CD14-positive monocyte (primary cell): ENCODE measurements at regions not wholly inside any gene's neighbourhood (a gene's known extent, or its start where the extent isn't known, plus 50 kb on each side); places are given as distances from the start of the nearest gene placed in this dataset.
A peak's percentile ranks its signal among the peaks of the same experiment; 100 is the strongest.

Experiments
- DNase-seq, 3 donors: peaks; one replicate each; pipeline ENCODE4 v3.0.0-alpha.2; 2011 to 2022
- H2AFZ ChIP-seq: 2 replicates; pipeline ENCODE4 v1.6.0; 2012; ENCODE audit warnings: mild to moderate bottlenecking, low read depth, low read length, inconsistent platforms; ENCODE audit not compliant: insufficient read depth, poor library complexity, severe bottlenecking
- H3K27ac ChIP-seq, 2 donors: 1 replicate in 1 of 2; 2 replicates in 1 of 2; pipeline ENCODE4 v1.5.1; 2012 to 2013; ENCODE audit warnings: low read length in 2 of 2, control low read depth in 1 of 2, inconsistent platforms in 1 of 2, low read depth in 1 of 2, mild to moderate bottlenecking in 1 of 2
- H3K27me3 ChIP-seq, 2 donors: one replicate each; pipeline versions ENCODE4 v1.6.0 to v1.6.1; 2011 to 2013; ENCODE audit warnings: low read length in 2 of 2; ENCODE audit not compliant: control insufficient read depth in 2 of 2, insufficient read depth in 2 of 2
- H3K36me3 ChIP-seq, 2 donors: replicated peaks in 1 of 2; 1 replicate in 1 of 2; 2 replicates in 1 of 2; pipeline versions ENCODE4 v1.5.1 to v1.6.1; 2012 to 2013; ENCODE audit warnings: low read length in 2 of 2, control low read depth in 1 of 2, inconsistent platforms in 1 of 2, mild to moderate bottlenecking in 1 of 2; ENCODE audit not compliant: insufficient read depth in 2 of 2, control insufficient read depth in 1 of 2
- H3K4me1 ChIP-seq, 2 donors: 1 replicate in 1 of 2; 2 replicates in 1 of 2; pipeline versions ENCODE4 v1.5.1 to v1.6.1; 2012 to 2013; ENCODE audit warnings: low read length in 2 of 2, control low read depth in 1 of 2, inconsistent platforms in 1 of 2, mild to moderate bottlenecking in 1 of 2, moderate library complexity in 1 of 2; ENCODE audit not compliant: insufficient read depth in 2 of 2, control insufficient read depth in 1 of 2
- H3K4me2 ChIP-seq: replicated peaks from 2 replicates; pipeline ENCODE3; 2012; ENCODE audit warnings: low read length, moderate library complexity, mild to moderate bottlenecking; ENCODE audit not compliant: poor library complexity, severe bottlenecking; ENCODE audit errors: extremely low read depth
- H3K4me3 ChIP-seq, 3 experiments: fragments of 200-600 bp in 1 of 3; sonication (generic) in 1 of 3; replicated peaks in 1 of 3; 1 replicate in 2 of 3; 2 replicates in 1 of 3; pipeline ENCODE4 v1.5.1; 2011 to 2013; ENCODE audit warnings: low read length in 3 of 3, mild to moderate bottlenecking in 3 of 3, control low read depth in 2 of 3, low read depth in 2 of 3, inconsistent platforms in 1 of 3, moderate library complexity in 1 of 3
- H3K79me2 ChIP-seq: 2 replicates; pipeline ENCODE4 v1.6.0; 2012; ENCODE audit warnings: mild to moderate bottlenecking, control low read depth, inconsistent platforms, low read length, moderate library complexity; ENCODE audit not compliant: insufficient read depth
- H3K9ac ChIP-seq: 2 replicates; pipeline ENCODE4 v1.6.0; 2017; ENCODE audit warnings: low read length, mild to moderate bottlenecking; ENCODE audit not compliant: insufficient read depth, poor library complexity, severe bottlenecking
- H3K9me3 ChIP-seq, 2 donors: replicated peaks in 1 of 2; 1 replicate in 1 of 2; 2 replicates in 1 of 2; pipeline versions ENCODE4 v1.5.1 to v1.6.1; 2012 to 2013; ENCODE audit warnings: low read length in 2 of 2, control low read depth in 1 of 2; ENCODE audit not compliant: control insufficient read depth in 1 of 2, insufficient read depth in 1 of 2
- H4K20me1 ChIP-seq: 2 replicates; pipeline ENCODE4 v1.6.0; 2012; ENCODE audit warnings: mild to moderate bottlenecking, low read length, control low read depth, moderate library complexity; ENCODE audit not compliant: insufficient read depth
- H3K27ac Mint-ChIP-seq, 7 donors: one replicate each; pipeline ENCODE4 v1.8.0; 2020; ENCODE audit warnings: mild to moderate bottlenecking in 7 of 7, mixed read lengths in 7 of 7, moderate library complexity in 6 of 7, inconsistent platforms in 2 of 7
- H3K27me3 Mint-ChIP-seq, 3 donors: one replicate each; pipeline ENCODE4 v1.8.0; 2021 to 2022; ENCODE audit warnings: low read depth in 3 of 3, mild to moderate bottlenecking in 3 of 3, mixed read lengths in 3 of 3, moderate library complexity in 3 of 3, inconsistent platforms in 1 of 3
- H3K36me3 Mint-ChIP-seq, 2 donors: one replicate each; pipeline ENCODE4 v1.8.0; 2020; ENCODE audit warnings: mixed read lengths in 2 of 2, inconsistent platforms in 1 of 2, mild to moderate bottlenecking in 1 of 2
- H3K4me1 Mint-ChIP-seq: one replicate; pipeline ENCODE4 v1.8.0; 2020; ENCODE audit warnings: mild to moderate bottlenecking, mixed read lengths
- H3K4me3 Mint-ChIP-seq, 2 donors: one replicate each; pipeline ENCODE4 v1.8.0; 2020; ENCODE audit warnings: mild to moderate bottlenecking in 2 of 2, mixed read lengths in 2 of 2, moderate library complexity in 1 of 2
- H3K9me3 Mint-ChIP-seq, 7 donors: one replicate each; pipeline ENCODE4 v1.8.0; 2020 to 2022; ENCODE audit warnings: mixed read lengths in 7 of 7, mild to moderate bottlenecking in 6 of 7, moderate library complexity in 6 of 7, inconsistent platforms in 2 of 7
- WGBS: methylation state at CpG from one replicate; pipeline ENCODE4 v1.1.5; 2013; ENCODE audit warnings: missing lambda C conversion rate; ENCODE audit not compliant: insufficient coverage; 5-methylcytosine and 5-hydroxymethylcytosine counted together
- intact Hi-C, 2 donors: fragments of 100-400 bp; cut with micrococcal nuclease; formaldehyde crosslinking; loops; one replicate each; pipeline versions ENCODE4 v1.15.0 to v1.15.1; 2023
- TF ChIP-seq, protein P1 (sequence below): fragments of 200-600 bp; IDR thresholded peaks from one replicate; pipeline ENCODE4 v1.8.0; 2022; ENCODE audit warnings: antibody characterized with exemption, mild to moderate bottlenecking

DNA sequence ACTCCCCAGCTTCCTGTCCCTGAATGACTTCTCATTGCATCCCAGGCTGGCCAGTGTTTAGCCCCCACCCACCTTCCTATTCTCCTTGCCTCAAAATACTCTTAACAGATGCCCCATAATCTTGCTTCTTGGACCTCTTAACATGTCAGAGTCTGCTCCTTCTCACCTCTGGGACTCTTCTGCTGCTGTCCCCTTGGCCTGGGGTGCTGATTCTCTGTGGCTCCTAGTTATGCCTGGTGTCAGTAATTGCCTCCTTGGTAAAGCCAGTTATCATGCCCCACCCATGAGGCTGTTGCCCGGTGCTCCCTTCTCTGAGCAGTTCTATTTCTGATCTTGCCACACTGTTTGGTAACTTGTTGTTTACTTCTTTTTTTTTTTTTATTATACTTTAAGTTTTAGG is 256.8 kb downstream of the STIM2 start:
- no peaks in the 10 kb centered on the region for H3K79me2 ChIP-seq
- H3K4me3 ChIP-seq = no peak overlapping the region
- peak overlapping the region in 1 of 7 donors; percentile 58 for H3K27ac Mint-ChIP-seq
- no peaks in the 10 kb centered on the region for H3K9me3 ChIP-seq
- H3K4me2 ChIP-seq = no peak overlapping the region
- WGBS = no CpG with 5 or more reads among the region's 1 CpG
- no peaks in the 10 kb centered on the region for H3K36me3 Mint-ChIP-seq
- H4K20me1 ChIP-seq = no peaks in the 10 kb centered on the region
- H3K4me1 Mint-ChIP-seq = no peaks in the 10 kb centered on the region
- TF ChIP-seq, protein P1, sequence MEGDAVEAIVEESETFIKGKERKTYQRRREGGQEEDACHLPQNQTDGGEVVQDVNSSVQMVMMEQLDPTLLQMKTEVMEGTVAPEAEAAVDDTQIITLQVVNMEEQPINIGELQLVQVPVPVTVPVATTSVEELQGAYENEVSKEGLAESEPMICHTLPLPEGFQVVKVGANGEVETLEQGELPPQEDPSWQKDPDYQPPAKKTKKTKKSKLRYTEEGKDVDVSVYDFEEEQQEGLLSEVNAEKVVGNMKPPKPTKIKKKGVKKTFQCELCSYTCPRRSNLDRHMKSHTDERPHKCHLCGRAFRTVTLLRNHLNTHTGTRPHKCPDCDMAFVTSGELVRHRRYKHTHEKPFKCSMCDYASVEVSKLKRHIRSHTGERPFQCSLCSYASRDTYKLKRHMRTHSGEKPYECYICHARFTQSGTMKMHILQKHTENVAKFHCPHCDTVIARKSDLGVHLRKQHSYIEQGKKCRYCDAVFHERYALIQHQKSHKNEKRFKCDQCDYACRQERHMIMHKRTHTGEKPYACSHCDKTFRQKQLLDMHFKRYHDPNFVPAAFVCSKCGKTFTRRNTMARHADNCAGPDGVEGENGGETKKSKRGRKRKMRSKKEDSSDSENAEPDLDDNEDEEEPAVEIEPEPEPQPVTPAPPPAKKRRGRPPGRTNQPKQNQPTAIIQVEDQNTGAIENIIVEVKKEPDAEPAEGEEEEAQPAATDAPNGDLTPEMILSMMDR = no peak
- H3K9ac ChIP-seq = no peak overlapping the region
- no peaks in the 10 kb centered on the region for H3K27me3 ChIP-seq
- no peak for DNase-seq
- no peak overlapping the region for H2AFZ ChIP-seq
- intact Hi-C loops = no loop called here
- peaks cover 1 to 4% (median 3%) of the 10 kb centered on the region in 3 donors for H3K27me3 Mint-ChIP-seq
- no peak overlapping the region for H3K27ac ChIP-seq
- peaks cover 0 to 1% (median 0%) of the 10 kb centered on the region in 7 donors for H3K9me3 Mint-ChIP-seq
- no peaks in the 10 kb centered on the region for H3K36me3 ChIP-seq
- H3K4me1 ChIP-seq = no peaks in the 10 kb centered on the region
- no peak overlapping the region for H3K4me3 Mint-ChIP-seq

DNA sequence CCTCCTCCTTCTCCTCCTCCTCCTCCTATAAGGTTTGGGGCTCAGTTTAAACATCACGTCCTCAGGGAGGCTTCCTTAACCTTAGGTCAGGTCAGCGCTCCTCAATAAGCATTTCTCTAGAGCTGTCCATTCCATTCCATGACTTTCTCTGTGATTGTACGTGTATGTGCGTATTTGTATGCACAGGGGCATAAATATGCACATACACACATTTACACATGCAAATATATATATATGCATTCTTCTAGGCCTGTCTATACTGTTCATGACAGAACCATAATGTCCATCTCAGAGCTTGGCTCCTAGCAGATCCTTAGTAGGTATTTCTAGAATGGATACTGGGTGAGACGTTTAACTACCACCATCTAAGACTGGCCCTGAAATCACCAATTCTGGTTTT is 258.6 kb downstream of the STIM2 start:
- Mint-ChIP-seq H3K36me3 (no peaks in the 10 kb centered on the region), H3K4me1 (no peaks in the 10 kb centered on the region), H3K4me3 (no peak overlapping the region), H3K9me3 (peaks cover 0 to 2% (median 0%) of the 10 kb centered on the region in 7 donors), H3K27ac (no peak overlapping the region), H3K27me3 (peaks cover 1 to 4% (median 3%) of the 10 kb centered on the region in 3 donors)
- DNase-seq = no peak
- Histone ChIP-seq H3K4me3 (no peak overlapping the region), H3K79me2 (no peaks in the 10 kb centered on the region), H3K36me3 (no peaks in the 10 kb centered on the region), H4K20me1 (no peaks in the 10 kb centered on the region), H3K4me2 (no peak overlapping the region), H3K4me1 (no peaks in the 10 kb centered on the region), H2AFZ (no peak overlapping the region), H3K9me3 (no peaks in the 10 kb centered on the region), H3K9ac (no peak overlapping the region), H3K27me3 (no peaks in the 10 kb centered on the region), H3K27ac (no peak overlapping the region)
- WGBS = 100% methylated on average over 1 of the region's 5 CpGs
- TF ChIP-seq, protein P1 = no peak
- intact Hi-C loops = no loop called here
